H9 (cell line): ENCODE measurements at regions not wholly inside any gene's neighbourhood (a gene's known extent, or its start where the extent isn't known, plus 50 kb on each side); places are given as distances from the start of the nearest gene placed in this dataset.

Source experiments
- DNase-seq: peaks from one replicate; pipeline ENCODE4 v3.0.0-alpha.2; 2017
- H2AFZ ChIP-seq: one replicate; pipeline ENCODE4 v1.6.1; 2013; ENCODE audit warnings: mild to moderate bottlenecking, low read length, control low read depth, moderate library complexity
- H2AK5ac ChIP-seq: 2 replicates; pipeline ENCODE4 v1.6.1; 2013; ENCODE audit warnings: low read length, control low read depth, mixed read lengths; ENCODE audit not compliant: insufficient read length
- H2BK120ac ChIP-seq: one replicate; pipeline ENCODE4 v1.6.1; 2013; ENCODE audit warnings: low read depth, mild to moderate bottlenecking, low read length, control low read depth, inconsistent platforms; ENCODE audit not compliant: poor library complexity, severe bottlenecking
- H2BK12ac ChIP-seq: 2 replicates; pipeline ENCODE4 v1.6.1; 2013; ENCODE audit warnings: low read length, control low read depth, mixed read lengths, low read depth; ENCODE audit not compliant: insufficient read length
- H2BK15ac ChIP-seq: 2 replicates; pipeline ENCODE4 v1.6.1; 2013; ENCODE audit warnings: low read depth, low read length, control low read depth
- H2BK20ac ChIP-seq: one replicate; pipeline ENCODE4 v1.6.1; 2013; ENCODE audit warnings: low read depth, mild to moderate bottlenecking, low read length, control low read depth, inconsistent platforms; ENCODE audit not compliant: poor library complexity, severe bottlenecking
- H2BK5ac ChIP-seq: 2 replicates; pipeline ENCODE4 v1.6.1; 2013; ENCODE audit warnings: low read length, control low read depth, mixed read lengths; ENCODE audit not compliant: insufficient read length
- H3K14ac ChIP-seq: 2 replicates; pipeline ENCODE4 v1.6.1; 2013; ENCODE audit warnings: low read length, control low read depth; ENCODE audit not compliant: insufficient read depth
- H3K18ac ChIP-seq: 2 replicates; pipeline ENCODE4 v1.6.1; 2013; ENCODE audit warnings: low read depth, mild to moderate bottlenecking, mixed read lengths, low read length, control low read depth; ENCODE audit not compliant: insufficient read length
- H3K23ac ChIP-seq: 2 replicates; pipeline ENCODE4 v1.6.1; 2013; ENCODE audit warnings: low read length, control low read depth, mixed read lengths, low read depth; ENCODE audit not compliant: insufficient read length
- H3K23me2 ChIP-seq: 2 replicates; pipeline ENCODE4 v1.6.1; 2013; ENCODE audit warnings: low read depth, mild to moderate bottlenecking, mixed read lengths, low read length, control low read depth; ENCODE audit not compliant: insufficient read length, poor library complexity, severe bottlenecking
- H3K27ac ChIP-seq: 2 replicates; pipeline ENCODE4 v1.5.1; 2013; ENCODE audit warnings: low read length, control low read depth, mixed read lengths, low read depth; ENCODE audit not compliant: insufficient read length
- H3K27me3 ChIP-seq: 2 replicates; pipeline ENCODE4 v1.6.1; 2013; ENCODE audit warnings: low read length, control low read depth, inconsistent platforms; ENCODE audit not compliant: insufficient read depth
- H3K4ac ChIP-seq: 2 replicates; pipeline ENCODE4 v1.6.1; 2013; ENCODE audit warnings: low read depth, mild to moderate bottlenecking, control low read depth, inconsistent platforms, low read length, moderate library complexity
- H3K4me1 ChIP-seq: 2 replicates; pipeline ENCODE4 v1.6.1; 2013; ENCODE audit warnings: low read length, control low read depth, inconsistent platforms; ENCODE audit not compliant: insufficient read depth
- H3K4me2 ChIP-seq: 2 replicates; pipeline ENCODE4 v1.6.1; 2013; ENCODE audit warnings: low read length, control low read depth, mixed read lengths; ENCODE audit not compliant: insufficient read length, insufficient read depth
- H3K56ac ChIP-seq: 2 replicates; pipeline ENCODE4 v1.6.1; 2013; ENCODE audit warnings: low read depth, mild to moderate bottlenecking, mixed read lengths, low read length, control low read depth; ENCODE audit not compliant: insufficient read length
- H3K79me1 ChIP-seq: 2 replicates; pipeline ENCODE4 v1.6.1; 2013; ENCODE audit warnings: low read depth, mild to moderate bottlenecking, moderate library complexity, low read length, control low read depth, inconsistent platforms; ENCODE audit not compliant: insufficient read depth, poor library complexity, severe bottlenecking
- H3K79me2 ChIP-seq: 2 replicates; pipeline ENCODE4 v1.6.1; 2013; ENCODE audit warnings: low read length, control low read depth, inconsistent platforms; ENCODE audit not compliant: insufficient read depth
- H3K9ac ChIP-seq: 2 replicates; pipeline ENCODE4 v1.6.1; 2013; ENCODE audit warnings: low read length, control low read depth, mixed read lengths; ENCODE audit not compliant: insufficient read length; ENCODE audit errors: extremely low read depth
- H3K9me3 ChIP-seq: one replicate; pipeline ENCODE4 v1.6.1; 2013; ENCODE audit warnings: low read depth, low read length, inconsistent platforms; ENCODE audit not compliant: control insufficient read depth
- H3T11ph ChIP-seq: one replicate; pipeline ENCODE4 v1.6.1; 2013; ENCODE audit warnings: mild to moderate bottlenecking, low read length, control low read depth, inconsistent platforms
- H4K20me1 ChIP-seq: one replicate; pipeline ENCODE4 v1.6.1; 2013; ENCODE audit not compliant: control insufficient read depth, insufficient read length, insufficient read depth
- H4K5ac ChIP-seq: 2 replicates; pipeline ENCODE4 v1.6.1; 2013; ENCODE audit warnings: low read depth, mild to moderate bottlenecking, mixed read lengths, low read length, control low read depth; ENCODE audit not compliant: insufficient read length
- H4K8ac ChIP-seq: replicated peaks from 2 replicates; pipeline ENCODE4 v1.6.1; 2013; ENCODE audit warnings: low read length, control low read depth, mixed read lengths, low read depth; ENCODE audit not compliant: insufficient read length
- H4K91ac ChIP-seq: 2 replicates; pipeline ENCODE4 v1.6.1; 2013; ENCODE audit warnings: low read depth, mild to moderate bottlenecking, moderate library complexity, mixed read lengths, low read length, control low read depth; ENCODE audit not compliant: insufficient read length
- H3K27ac Mint-ChIP-seq, 3 experiments: 2 replicates in 2 of 3; 3 replicates in 1 of 3; pipeline ENCODE4 v1.8.0; 2020 to 2021; ENCODE audit warnings: mixed read lengths in 3 of 3, mild to moderate bottlenecking in 1 of 3, moderate library complexity in 1 of 3
- H3K27me3 Mint-ChIP-seq: 2 replicates; pipeline ENCODE4 v1.8.0; 2021; ENCODE audit warnings: low read depth, mild to moderate bottlenecking, moderate library complexity, mixed read lengths
- H3K36me3 Mint-ChIP-seq, 3 experiments: 2 replicates in 2 of 3; 3 replicates in 1 of 3; pipeline ENCODE4 v1.8.0; 2020 to 2021; ENCODE audit warnings: low read depth in 3 of 3, mixed read lengths in 3 of 3; ENCODE audit not compliant: insufficient read depth in 1 of 3
- H3K4me1 Mint-ChIP-seq, 2 experiments: 2 replicates each; pipeline ENCODE4 v1.8.0; 2020; ENCODE audit warnings: mixed read lengths in 2 of 2
- H3K4me3 Mint-ChIP-seq, 2 experiments: 2 replicates in 1 of 2; 3 replicates in 1 of 2; pipeline ENCODE4 v1.8.0; 2020 to 2021; ENCODE audit warnings: mild to moderate bottlenecking in 2 of 2, mixed read lengths in 2 of 2, moderate library complexity in 1 of 2
- H3K9me3 Mint-ChIP-seq, 2 experiments: 2 replicates in 1 of 2; 3 replicates in 1 of 2; pipeline ENCODE4 v1.8.0; 2020; ENCODE audit warnings: mild to moderate bottlenecking in 2 of 2, mixed read lengths in 2 of 2, moderate library complexity in 1 of 2
- CTCF ChIP-seq: fragments of 200-600 bp; sonication (generic); conservative IDR thresholded peaks from 3 replicates; pipeline ENCODE4 v1.8.0; 2021; ENCODE audit warnings: antibody characterized with exemption, mild to moderate bottlenecking
- WGBS: extraction: QIAGEN DNeasy Blood & Tissue Kit; methylation state at CpG from one replicate; pipeline ENCODE4 v1.1.7; 2013; ENCODE audit warnings: missing lambda C conversion rate, low lambda C conversion rate, mixed read lengths; ENCODE audit not compliant: insufficient read length; ENCODE audit errors: extremely low coverage; 5-methylcytosine and 5-hydroxymethylcytosine counted together

GRCh38 chrX:149296092-149296491 is 209.0 kb downstream of the IDS start:
- Mint-ChIP-seq H3K4me3 (no peak overlapping the region), H3K9me3 (peaks cover 69 to 72% of the 10 kb centered on the region in 2 experiments), H3K4me1 (peaks cover 2 to 8% of the 10 kb centered on the region in 2 experiments; a peak in 2 of 4 replicates), H3K36me3 (peaks cover 0 to 1% (median 0%) of the 10 kb centered on the region in 3 experiments; a peak in 1 of 7 replicates), H3K27me3 (no peaks in the 10 kb centered on the region; the same call in 1 of the 2 replicates), H3K27ac (no peak overlapping the region)
- H3K4me1 ChIP-seq = no peaks in the 10 kb centered on the region
- no peak overlapping the region for H4K91ac ChIP-seq
- H3K18ac ChIP-seq = no peak overlapping the region
- H3K27me3 ChIP-seq = no peaks in the 10 kb centered on the region
- H3K4ac ChIP-seq = no peak overlapping the region
- no peak overlapping the region for H4K8ac ChIP-seq
- no peaks in the 10 kb centered on the region for H4K20me1 ChIP-seq
- H3K56ac ChIP-seq = no peak overlapping the region
- no peak overlapping the region for H3K14ac ChIP-seq
- no peak overlapping the region for H2BK120ac ChIP-seq
- no peak overlapping the region for H3K27ac ChIP-seq
- H3K9ac ChIP-seq = no peak overlapping the region
- H2BK12ac ChIP-seq = no peak overlapping the region
- no peak overlapping the region for H3K4me2 ChIP-seq
- no peak overlapping the region for H2BK20ac ChIP-seq
- TF ChIP-seq CTCF = no peak
- no peak overlapping the region for H3T11ph ChIP-seq
- H2BK5ac ChIP-seq = no peak overlapping the region
- DNase-seq = no peak
- no peaks in the 10 kb centered on the region for H3K79me1 ChIP-seq
- WGBS = no CpG with 5 or more reads among the region's 5 CpGs
- no peak overlapping the region for H2BK15ac ChIP-seq
- H2AK5ac ChIP-seq = no peak overlapping the region
- H3K23ac ChIP-seq = no peak overlapping the region
- peaks cover 39% of the 10 kb centered on the region for H3K9me3 ChIP-seq
- H3K23me2 ChIP-seq = no peaks in the 10 kb centered on the region
- H4K5ac ChIP-seq = no peak overlapping the region
- no peak overlapping the region for H2AFZ ChIP-seq
- H3K79me2 ChIP-seq = no peaks in the 10 kb centered on the region
